ENCODE measurements at regions not wholly inside any gene's neighbourhood (a gene's known extent, or its start where the extent isn't known, plus 50 kb on each side); places are given as distances from the start of the nearest gene placed in this dataset.

DNA sequence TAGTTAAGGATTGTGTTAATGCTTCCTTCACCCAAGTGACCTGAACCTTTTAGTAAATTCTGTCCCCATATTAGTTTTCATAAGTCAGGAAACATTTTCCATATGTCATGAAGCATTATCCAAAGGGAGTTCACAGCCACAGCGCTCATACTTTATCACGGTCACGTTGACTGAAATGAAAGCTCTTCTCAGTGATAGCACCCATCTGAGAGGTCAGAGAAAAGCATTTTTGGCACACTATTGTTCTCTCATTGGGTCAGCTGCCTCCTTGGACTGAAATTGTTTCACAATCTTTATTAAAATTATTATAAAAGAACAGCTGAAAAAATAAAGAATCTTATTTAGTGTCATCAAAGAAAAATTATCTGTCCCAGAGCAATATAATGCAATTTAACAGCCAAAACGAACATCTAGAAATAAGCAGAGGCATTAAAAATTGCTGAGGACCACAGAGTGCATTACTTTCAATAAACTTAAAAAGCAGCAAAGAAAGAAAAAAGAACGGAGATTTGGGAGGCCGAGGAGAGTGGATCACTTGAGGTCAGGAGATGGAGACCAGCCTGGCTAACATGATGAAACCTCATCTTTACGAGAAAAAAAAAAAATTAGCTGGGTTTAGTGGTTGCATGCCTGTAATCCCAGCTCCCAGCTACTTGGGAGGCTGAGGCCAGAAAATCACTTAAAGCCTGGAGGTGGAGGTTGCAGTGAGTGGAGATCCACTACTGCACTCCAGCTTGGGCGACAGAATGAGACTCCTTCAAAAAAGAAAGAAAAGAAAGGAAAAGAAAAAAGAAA, 680.8 kb upstream of the FAM241A start:
- H3K4me3 ChIP-seq (ENCODE audit: low read depth, low read length) = no peak overlapping the region
- DNase-seq (ENCODE audit: low read depth) = no peak
- TF ChIP-seq, protein P1, sequence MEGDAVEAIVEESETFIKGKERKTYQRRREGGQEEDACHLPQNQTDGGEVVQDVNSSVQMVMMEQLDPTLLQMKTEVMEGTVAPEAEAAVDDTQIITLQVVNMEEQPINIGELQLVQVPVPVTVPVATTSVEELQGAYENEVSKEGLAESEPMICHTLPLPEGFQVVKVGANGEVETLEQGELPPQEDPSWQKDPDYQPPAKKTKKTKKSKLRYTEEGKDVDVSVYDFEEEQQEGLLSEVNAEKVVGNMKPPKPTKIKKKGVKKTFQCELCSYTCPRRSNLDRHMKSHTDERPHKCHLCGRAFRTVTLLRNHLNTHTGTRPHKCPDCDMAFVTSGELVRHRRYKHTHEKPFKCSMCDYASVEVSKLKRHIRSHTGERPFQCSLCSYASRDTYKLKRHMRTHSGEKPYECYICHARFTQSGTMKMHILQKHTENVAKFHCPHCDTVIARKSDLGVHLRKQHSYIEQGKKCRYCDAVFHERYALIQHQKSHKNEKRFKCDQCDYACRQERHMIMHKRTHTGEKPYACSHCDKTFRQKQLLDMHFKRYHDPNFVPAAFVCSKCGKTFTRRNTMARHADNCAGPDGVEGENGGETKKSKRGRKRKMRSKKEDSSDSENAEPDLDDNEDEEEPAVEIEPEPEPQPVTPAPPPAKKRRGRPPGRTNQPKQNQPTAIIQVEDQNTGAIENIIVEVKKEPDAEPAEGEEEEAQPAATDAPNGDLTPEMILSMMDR (conservative IDR thresholded peaks at IDR 0.05; ENCODE audit: low read depth, low read length) = no peak

DNA sequence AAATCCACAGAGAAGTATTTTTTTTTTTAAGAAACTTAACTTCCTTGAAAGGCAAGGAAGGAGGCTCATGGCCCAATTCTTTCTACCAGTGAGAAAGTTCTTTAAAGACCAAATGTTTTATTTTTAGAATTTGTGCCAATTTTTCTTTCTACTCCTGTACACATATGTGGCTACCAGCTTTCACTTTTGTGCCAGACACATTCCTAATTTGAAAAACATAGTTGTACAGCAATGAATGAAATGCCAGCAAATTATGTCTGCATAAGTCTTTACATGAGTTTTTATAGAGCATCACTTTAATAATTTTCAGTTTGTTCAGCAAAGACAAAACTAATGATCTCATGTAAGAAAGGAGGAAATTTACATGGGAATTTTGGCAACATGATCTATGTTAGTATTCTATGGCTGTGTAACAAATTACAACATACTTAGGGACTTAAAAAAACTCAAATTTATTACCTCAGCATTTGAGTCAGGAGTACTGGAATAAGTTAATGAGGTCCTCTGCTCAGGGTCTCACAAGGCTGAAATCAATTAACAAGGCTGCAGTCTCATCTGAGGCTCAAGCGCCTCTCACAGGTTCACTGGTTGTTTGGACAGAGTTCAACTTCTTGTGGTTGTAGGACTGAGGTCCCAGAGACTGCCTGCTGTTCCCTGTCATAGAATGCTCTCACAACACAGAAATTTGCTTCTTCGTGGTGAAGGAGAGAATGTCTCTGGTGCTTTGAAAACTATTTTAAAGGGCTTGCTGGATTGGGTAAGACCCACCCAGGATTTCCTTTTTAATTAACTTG, 678.2 kb upstream of the FAM241A start:
- TF ChIP-seq, protein P1 (conservative IDR thresholded peaks at IDR 0.05; ENCODE audit: low read depth, low read length) = no peak
- no peak for DNase-seq (ENCODE audit: low read depth)
- H3K4me3 ChIP-seq (ENCODE audit: low read depth, low read length) = no peak overlapping the region

DNA sequence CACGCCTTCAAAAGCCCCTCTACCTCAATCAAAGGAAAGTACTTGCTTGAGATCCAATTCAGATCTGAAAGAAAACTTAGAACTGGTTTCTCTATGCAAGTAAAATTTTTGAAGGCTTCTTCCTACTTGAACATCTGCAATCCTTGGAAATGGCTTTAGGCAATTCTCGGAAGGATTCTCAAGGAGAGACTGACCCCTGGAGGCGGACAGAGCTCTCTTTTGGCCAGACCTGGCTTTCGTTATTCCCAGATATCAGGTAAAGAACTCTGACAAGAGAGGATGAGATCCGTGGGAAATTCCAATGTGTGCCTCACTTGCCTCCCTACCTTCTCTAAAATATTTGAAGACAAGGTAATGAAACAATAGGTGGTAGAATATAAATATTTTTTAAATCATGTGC, 670.3 kb upstream of the FAM241A start:
- no peak overlapping the region for H3K4me3 ChIP-seq (ENCODE audit: low read depth, low read length)
- DNase-seq (ENCODE audit: low read depth) = no peak
- TF ChIP-seq, protein P1 (conservative IDR thresholded peaks at IDR 0.05; ENCODE audit: low read depth, low read length) = peak; percentile 76

DNA sequence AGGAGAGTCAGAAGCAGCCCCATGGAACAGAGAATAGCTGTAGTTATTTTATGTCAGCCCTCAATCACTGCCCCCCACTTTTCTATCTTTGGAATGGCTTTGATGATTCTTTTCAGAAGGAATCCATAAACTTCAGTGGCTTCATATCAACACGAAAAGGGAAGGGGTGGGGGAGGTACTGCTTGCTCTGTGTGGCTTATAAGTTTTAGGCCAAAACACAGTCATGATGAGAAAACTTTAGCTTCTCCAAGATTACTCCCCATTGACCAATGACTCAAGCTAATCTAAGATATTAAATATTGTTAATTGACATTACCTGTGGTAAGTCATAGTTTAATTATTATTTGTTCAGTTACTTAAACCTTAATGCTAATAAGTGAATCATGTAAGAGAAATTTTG, 669.6 kb upstream of the FAM241A start:
- TF ChIP-seq, protein P1 (conservative IDR thresholded peaks at IDR 0.05; ENCODE audit: low read depth, low read length) = no peak
- DNase-seq (ENCODE audit: low read depth) = no peak
- H3K4me3 ChIP-seq (ENCODE audit: low read depth, low read length) = no peak overlapping the region

DNA sequence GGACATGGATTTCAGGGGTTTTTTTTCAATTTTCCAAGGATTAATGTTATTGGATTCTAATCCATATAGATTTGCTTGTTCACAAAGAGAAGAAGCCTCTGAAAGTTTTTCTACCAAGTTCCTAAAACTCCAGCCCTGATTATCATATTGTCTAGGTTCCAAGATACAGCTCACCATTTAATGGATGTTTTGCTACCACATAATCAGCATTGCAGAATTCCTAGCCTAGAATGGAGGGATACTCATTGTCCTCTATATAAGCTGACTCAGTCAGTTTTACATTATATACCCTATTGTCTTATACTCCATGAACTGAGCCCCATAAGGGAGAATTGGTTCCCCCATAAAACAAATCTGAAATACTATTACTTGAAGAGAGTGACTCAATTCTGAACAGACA, 664.7 kb upstream of the FAM241A start:
- H3K4me3 ChIP-seq (ENCODE audit: low read depth, low read length) = no peak overlapping the region
- TF ChIP-seq, protein P1 (conservative IDR thresholded peaks at IDR 0.05; ENCODE audit: low read depth, low read length) = no peak
- DNase-seq (ENCODE audit: low read depth) = no peak

DNA sequence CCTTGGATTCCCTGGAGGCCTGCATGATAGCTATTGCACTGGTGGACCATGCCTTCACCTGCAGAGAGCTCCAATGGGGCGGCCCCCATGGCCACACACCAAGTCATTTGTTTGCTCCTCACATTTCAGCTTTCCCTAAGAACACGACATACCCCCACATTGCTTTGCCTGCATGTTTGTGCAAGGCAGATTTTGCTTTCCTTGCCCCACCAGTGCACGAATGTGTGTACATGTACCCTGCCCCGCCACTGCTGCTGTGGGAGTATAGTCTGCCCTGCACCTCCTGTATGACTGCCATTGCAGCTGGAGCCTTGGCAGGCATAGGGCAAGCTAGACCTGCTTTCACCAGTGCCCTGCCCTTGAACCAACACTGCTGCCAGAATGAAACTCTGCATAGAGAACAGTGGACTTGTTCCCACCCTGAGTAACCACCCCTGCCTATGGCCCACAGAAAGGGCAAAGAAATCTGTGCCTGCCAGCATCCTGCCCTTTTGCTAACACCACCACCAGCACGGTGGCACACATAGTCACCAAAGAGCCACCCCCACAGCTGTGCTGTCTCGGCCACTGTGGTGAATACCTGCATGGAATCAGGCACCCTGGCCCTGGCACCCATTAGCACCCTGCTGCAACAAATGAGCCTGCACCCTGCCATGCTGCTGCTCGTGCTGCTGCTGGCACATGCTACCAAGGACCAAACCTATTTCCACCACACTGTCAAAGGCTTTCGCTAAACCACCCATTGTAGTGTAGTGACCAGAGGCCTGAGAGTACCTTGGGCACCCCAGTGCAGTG, 661.7 kb upstream of the FAM241A start:
- no peak for DNase-seq (ENCODE audit: low read depth)

More for the DNA sequence above, 661.7 kb upstream of the FAM241A start:
- no peak overlapping the region for H3K4me3 ChIP-seq (ENCODE audit: low read depth, low read length)
- TF ChIP-seq, protein P1 (conservative IDR thresholded peaks at IDR 0.05; ENCODE audit: low read depth, low read length) = no peak
